ENCODE measurements at regions not wholly inside any gene's neighbourhood (a gene's known extent, or its start where the extent isn't known, plus 50 kb on each side); places are given as distances from the start of the nearest gene placed in this dataset.
"Not testable (repeated sequence)": the region's sequence is repeated elsewhere in the genome, so short reads cannot be mapped to it uniquely, and the experiment has no call there.

DNA sequence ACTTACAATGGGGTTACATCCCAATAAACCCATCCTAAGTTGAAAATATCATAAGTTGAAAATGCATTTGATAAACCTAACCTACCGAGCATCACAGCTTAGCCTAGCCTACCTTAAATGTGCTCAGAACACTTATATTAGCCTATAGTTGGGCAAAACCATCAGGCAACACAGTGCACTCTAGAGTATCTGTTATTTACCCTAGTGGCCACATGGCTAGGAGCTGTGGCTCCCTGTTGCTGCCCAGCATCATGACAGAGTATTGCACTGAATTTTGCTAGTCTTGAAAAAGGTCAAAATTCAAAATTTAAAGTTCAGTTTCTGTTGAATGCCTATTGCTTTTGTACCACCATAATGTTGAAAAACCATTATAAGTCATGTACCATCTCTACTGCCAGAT, 482.7 kb upstream of the ZEB2 start:
- DNase-seq: no peak

DNA sequence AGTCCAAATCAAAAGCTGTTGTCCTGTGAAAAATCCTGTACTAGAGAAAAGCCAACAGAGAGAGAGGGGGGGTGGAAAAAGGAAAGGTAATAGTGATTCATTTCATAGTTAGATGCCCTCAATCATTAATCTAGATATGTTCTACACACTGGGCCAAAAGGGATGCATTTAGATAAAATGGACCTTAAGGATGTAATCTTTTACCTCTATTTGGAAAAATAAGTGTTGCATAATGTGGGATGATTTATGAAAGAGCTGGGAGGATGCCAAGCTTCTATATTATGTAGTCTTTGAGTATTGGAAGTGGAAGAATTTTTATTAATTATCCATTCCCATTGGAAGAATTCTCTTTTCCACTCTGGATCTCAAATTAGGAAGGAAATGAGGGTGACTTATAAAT, 480.5 kb upstream of the ZEB2 start:
- no peak for DNase-seq

DNA sequence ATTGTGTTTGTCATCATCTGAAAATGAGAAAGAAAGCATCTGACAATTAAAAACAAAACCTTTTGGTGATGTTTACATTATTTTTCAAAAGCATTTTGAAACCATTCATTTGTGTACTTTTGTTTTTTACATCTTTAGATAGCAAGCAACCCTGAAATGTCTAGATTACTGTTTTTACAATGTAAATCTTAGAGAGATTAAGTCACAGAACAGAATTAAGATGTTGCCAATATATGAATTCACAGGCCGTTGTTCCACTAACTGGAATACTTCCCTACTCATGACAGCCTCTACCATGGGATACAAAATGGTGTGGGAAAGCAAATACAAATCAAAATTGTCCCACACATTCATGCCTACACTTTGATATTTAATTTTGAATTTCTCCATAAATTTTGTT, 480.0 kb upstream of the ZEB2 start:
- DNase-seq: no peak

DNA sequence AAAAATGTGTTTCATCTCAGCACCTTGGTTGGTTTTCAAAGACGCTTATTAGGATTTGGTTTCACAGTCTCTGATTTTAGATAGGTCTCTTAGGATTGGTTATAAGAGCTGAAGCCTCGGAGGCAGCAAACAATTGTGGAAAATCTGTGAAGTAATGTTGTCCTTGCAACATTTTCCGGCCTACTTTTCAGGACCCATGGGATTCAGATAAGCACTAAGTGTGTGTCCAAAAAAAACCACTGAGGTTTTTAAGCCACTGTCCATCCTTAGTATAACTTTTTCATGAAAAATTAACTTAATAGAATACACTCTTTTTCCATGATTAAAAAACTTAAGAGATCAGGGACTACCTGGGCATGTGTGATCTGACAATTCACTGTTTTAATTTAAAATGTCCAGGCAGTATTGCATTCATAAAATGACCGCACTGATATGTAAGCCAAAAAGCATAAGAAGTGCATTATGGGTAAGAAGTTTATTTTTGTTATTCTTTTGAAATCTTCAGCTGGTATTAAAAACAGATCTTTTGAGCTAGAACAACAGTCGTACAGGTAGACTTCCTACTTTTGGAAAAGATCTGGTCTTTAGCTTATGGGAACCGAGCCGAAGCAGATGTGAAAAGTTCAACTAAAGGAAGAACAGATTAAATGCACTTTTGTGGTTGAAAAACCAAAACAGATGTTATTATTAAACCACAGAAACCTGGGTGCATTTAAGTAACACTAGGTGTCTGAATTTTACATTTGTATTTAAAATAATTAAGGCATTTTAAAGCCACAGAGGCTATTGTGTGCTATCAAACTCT, 479.4 kb upstream of the ZEB2 start:
- DNase-seq: no peak

DNA sequence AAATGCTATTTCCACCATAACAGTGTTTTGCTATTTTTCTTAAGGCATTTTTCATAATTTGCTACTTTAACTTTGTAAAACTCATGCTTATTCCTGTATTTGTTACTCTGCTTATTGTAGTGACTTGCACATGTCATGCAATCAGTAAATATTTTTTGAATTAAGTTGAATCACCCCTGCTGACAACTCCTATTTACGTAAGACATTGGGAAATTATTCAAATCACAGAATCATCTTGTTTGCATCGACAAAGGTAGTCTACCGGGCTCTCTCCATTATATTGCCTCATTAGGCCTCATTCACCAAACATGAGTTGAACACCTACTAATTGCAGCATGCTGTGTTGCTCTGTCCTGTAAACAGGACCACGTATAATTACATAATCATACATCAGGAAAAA, 478.5 kb upstream of the ZEB2 start:
- no peak for DNase-seq

DNA sequence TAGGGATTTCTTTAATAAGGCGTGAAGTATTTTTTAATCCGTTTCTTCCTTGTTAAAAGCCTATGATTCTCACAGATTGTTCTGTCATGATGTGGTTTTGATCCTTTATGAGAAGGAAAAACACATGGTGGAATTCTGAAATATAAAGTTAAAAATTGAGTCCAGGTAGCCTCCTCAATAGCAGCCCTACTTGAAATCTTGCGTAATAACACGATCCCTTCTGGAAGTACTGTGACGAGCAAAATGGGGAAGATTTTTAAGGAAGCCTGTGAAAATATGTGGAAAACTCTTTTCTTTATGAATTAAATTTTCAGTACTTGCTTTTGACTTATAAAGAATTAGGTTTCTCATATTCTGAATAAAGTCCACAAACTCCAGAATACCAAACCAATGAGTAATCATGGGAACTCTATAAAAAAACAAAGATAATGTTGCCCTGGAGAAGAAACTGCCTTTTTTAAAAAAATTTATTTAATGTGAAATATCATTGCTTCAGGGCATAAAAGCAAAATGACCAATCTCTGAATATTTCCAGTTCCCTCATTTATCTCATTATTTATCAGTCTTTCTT, 476.4 kb upstream of the ZEB2 start:
- DNase-seq: no peak

DNA sequence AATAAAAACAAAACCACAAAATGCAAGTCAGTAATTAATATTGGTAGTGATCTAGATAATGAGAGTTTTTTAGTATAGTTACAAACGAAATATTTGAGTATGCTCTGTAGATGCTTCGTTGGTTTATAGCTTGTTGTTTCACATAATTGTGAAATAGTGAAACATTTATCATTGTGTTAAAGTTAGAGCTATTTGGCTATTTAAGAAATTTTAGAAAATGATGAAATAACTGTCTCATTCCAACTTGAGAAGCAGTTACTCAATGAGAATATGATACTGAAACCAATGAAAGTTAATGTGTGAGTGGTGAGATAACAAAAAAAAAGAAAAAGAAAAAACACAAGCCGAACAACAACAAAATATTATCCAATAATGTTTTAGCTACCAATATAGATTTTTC, 475.6 kb upstream of the ZEB2 start:
- no peak for DNase-seq

DNA sequence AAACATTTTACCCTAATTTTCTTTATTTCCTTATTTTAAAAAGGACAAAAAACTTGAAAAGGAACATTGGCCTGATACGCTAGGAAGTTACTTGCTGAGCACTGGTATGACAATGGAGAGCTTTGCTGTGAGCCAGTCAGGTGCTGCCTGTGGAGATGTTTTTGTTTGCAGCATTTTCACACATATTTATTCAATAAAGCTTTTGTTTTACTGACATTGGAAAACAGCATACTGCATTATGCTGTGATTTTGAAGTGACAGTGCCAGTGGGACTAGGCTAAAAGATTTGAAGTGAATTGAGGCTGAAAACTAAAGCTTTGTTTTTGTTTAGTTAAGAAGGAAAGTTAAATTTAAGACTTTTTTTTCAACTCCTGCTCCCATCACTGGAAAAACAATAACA, 470.7 kb upstream of the ZEB2 start:
- no peak for DNase-seq

DNA sequence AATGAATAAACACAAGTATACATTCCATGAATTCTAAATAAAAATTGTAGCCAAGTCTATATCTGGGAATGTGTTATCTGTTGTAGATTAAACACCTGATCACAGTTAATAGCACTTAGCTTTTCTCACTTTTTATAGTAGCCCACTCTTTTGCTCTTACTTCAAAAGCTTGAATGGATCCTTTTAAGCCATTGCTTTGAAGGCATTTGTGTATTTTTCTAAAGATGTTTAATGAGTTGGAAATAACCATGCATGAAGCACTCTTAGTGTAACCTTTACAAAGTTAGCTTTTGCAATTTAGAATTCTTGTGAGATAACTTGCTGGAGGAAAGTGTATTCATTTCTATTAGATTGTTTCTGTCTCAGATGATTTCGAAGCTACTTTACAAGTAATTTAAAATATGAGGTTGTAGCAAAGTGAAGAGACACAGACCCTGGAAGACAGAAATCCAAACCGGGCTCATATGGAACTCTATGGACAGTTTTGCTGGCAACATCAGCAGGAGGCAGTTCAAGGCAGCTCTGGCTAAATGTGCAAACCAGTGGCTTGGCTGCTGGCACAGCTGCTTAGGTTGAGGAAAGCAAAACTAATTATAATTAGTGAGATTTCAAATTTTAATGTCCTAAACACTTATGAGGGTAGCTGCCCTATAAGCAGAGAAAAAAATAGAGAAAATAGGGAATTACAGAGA, 469.8 kb upstream of the ZEB2 start:
- no peak for DNase-seq

DNA sequence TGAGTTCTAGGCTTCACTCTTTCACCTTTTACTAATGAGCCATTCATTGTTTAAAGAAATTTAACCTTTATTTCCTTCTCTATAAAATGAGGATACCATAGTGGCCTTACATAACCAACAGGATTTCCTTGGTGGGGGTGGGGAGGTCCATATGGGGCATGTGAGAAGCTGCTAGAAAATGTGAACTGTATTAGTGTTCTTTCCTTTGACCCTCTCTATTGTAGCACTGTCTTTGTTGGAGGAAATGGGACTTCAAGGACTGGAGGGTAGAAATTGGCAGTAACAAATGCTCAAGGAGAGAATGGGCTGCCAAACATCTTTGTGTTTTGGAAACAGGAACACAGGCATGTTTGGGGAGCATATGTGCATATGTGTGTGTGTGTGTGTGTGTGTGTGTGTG, 468.7 kb upstream of the ZEB2 start:
- no peak for DNase-seq

DNA sequence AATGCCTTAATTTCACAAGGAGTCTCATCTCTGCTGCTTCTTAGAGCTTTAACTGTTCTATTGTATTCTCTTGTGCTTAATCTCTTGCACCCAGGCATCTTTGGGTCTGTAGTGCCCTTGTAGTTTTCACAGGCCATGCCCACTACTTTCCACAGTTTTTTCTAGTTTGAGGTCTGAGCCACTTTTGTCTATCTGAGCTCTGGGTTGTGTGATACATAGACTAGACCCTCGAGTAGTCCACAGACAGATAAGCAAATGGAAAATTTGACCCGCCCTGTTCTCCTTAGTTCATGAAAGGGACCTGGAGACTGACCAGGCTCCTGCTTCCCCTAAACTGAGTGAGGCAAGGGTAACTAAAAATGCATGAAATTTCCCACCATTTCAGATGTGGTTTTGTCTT, 466.8 kb upstream of the ZEB2 start:
- DNase-seq: no peak

DNA sequence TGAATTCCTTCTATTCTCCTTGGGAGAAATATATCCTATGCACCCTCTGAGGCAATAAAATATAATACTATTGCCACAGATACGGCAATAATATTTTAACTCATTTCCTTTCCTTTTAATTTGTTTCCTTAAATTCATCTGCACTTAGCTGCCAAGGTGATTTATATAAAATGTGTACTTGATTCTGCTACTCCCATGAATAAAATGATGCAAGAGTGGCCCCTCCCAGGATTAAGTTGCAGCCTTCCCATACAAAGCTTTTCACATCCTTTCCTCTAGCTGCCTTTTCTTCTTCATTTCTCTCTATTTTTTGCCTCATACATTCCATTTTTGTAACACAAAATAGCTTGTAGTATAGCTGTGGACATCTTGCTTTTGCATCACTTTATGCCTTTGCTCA, 464.1 kb upstream of the ZEB2 start:
- no peak for DNase-seq

DNA sequence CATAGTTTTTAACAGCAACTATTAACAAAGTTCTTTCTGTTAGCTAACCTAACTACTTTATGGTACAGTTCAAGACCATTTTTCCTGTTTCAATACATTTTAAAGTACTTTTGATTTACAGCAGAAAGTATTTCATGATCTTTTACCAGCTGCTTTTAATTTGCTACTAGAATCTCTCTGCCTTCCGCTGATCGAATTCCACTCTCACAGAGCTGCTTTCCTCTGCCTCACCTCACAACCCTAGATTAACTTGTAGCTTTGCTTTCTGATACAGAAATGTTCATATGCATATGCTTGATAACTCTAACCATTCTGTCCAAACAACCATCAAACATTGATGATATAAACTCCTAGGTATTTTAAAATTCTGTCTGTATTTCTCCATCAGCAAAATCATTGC, 463.2 kb upstream of the ZEB2 start:
- no peak for DNase-seq

DNA sequence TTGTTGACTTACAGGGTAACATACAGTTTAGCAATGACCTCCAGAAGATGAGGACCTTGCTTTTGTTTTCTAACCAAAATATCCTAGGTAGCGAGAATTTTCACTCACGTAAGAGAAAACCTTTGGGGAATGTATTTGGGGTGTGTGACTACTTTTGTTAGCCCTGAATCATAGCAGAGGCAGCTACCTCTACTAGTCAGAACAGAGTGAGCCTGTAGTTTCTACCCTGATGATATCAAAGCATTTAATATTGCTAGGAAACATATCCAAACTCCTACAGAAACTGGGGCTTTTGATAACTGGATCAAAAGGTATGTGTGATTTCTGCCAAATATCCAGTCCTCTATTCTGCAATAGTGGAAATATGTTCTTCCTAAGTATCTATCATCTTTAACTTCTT, 462.6 kb upstream of the ZEB2 start:
- DNase-seq: no peak

DNA sequence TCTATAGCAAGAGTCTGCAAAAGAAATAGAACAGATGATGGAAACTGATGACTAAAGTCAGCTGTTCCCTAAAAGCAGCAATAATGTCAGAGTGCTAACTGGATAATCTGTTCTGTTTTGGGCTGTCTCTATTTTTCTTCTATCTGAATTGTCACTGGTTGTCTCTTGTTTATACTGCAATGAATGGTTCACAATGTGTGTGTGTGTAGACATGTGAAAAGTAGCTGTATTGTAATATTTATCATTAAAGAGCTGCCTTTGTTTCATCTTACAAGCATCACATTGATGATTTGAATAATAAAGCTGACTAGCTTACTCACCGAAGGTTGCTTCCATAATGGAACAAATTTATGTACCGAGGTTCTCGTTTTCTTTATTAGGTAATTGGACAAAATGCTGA, 456.0 kb upstream of the ZEB2 start:
- no peak for DNase-seq

DNA sequence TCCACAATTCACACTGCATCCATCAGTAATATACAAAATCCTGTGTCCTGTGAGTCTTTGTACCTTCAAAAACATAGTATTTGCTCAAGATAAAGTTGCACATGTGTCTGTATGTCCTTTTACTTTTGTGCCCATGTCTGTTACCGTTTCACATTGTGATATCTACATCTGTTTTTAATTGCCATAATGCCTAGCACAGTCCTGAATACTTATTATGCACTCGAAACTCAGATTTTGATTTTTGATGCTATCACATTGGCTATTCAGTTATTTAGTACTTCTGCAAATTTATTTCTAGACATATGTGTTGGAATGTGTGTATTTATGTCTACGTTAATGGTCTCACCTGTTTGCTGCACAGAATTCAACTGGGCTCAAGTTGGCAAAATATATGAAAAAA, 452.8 kb upstream of the ZEB2 start:
- no peak for DNase-seq

DNA sequence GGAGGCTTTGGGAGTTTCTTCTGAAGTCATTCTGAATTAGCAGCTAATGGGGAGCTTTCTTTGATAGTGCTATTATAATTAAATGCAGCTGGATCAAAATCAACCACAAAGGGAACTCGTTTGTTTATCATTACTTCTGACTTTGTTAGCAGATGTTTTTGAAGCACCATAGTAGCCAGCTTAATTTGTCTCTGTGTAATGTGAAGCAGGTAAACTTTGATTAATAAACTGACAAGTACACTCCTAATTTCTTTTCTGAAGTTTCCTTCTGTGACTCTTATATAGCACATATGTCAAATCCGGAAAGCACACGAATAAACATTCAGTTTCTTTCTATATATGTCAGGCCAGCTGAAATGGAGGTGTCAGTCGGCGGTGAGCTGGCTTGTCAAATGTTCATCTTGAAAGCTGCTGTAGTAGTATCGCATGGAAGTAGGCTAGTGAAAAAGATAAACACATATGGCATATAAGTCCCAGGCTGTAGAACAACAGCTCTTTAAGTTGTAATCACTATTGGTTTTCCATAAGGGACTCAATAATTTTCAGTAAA, 451.9 kb upstream of the ZEB2 start:
- DNase-seq: no peak

DNA sequence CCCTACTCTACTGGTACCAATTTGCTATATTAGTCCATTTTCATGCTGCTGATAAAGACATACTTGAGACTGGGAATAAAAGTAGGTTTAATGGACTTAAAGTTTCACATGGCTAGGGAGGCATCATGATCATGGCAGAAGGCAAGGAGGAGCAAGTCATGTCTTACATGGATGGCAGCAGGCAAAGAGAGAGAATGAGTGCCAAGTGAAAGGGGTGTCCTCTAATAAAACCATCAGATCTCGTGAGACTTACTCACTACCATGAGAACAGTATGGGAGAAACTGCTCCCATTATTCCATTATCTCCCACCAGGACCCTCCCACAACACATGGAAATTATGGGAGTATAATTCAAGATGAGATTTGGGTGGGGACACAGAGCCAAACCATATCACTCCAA, 450.5 kb upstream of the ZEB2 start:
- DNase-seq: not testable (repeated sequence)

DNA sequence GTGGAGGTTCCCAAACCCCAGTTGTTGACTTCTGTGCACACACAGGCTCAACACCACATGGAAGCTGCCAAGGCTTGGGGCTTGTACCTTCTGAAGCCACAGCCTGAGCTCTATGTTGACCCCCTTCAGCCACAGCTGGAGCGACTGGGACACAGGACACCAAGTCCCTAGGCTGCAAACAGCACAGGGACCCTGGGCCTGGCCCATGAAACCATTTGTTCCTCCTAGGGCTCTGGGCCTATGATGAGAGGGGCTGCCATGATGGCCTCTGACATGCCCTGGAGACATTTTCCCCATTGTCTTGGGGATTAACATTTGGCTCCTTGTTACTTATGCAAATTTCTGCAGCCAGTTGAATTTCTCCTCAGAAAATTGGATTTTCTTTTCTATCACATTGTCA, 449.6 kb upstream of the ZEB2 start:
- not testable (repeated sequence) for DNase-seq

DNA sequence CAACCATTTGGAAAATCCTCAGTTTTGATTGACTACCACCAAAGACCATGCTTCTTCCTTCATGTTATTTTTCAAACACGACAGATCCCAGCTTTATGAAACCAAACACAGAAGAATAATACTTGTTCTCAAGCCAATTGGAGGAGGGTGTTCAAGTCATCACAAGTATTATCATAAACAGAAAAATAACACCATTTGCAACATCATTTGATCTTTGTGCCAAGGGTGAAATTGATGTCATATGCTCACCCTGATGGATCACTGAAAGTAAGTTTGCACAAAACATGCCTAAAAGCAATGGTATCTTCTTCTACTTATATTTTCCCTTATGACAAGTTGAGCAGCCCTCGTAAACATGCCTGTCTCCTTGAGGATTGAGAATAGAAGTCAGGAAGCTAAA, 448.0 kb upstream of the ZEB2 start:
- no peak for DNase-seq

DNA sequence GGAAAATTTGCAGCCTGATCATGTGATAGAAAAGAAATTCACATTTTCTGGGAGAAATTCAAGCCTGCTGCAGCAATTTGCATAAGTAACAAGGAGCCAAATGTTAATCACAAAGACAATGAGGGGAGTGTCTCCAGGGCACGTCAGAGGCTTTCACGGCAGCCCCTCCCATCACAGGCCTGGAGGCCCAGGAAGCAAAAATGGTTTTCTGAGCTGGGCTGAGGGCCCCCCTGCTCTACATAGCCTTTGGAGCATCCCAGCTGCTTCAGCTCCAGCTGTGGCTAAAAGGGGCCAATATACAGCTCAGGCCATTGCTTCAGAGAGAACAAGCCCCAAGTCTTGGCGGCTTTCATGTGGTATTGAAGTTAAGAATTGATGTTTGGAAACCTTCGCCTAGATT, 445.3 kb upstream of the ZEB2 start:
- no peak for DNase-seq

DNA sequence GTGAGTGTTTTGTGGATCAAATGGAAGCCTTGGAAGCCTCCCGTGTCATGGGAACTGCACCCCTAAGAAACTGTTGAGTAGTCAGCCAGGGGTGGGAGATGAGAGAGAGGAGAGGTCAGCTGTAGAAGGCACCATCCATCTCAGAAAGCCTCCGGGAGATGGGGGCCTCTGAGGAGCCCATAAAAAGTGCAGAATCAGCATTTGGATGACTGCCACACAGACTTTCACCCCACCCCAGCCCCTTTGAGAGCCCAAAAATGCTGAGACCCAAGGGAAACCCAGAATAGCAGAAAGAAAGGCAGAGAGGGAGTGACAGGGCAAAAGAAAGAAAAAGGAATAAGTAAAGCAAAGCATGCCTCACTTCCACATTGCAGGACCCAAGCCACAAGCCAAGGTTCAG, 443.1 kb upstream of the ZEB2 start:
- DNase-seq: no peak

DNA sequence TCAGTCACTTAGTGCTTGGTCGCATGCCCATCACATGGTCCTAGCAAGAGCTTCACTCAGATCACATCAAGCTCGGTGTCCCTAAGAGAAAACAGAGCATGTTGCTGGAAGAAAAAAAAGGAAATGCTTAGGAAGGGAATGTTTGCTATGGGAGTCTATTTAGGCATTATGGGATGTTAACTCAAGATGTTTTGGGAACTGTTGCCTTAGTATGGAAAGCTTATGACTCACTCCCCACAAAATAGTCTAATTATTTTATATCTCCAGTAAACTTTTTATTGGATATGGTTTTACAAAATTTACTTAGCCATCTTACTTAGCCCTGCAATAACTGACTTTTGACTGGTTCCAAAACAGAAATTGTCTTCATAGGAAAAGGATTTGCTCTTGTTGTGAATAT, 439.5 kb upstream of the ZEB2 start:
- no peak for DNase-seq

DNA sequence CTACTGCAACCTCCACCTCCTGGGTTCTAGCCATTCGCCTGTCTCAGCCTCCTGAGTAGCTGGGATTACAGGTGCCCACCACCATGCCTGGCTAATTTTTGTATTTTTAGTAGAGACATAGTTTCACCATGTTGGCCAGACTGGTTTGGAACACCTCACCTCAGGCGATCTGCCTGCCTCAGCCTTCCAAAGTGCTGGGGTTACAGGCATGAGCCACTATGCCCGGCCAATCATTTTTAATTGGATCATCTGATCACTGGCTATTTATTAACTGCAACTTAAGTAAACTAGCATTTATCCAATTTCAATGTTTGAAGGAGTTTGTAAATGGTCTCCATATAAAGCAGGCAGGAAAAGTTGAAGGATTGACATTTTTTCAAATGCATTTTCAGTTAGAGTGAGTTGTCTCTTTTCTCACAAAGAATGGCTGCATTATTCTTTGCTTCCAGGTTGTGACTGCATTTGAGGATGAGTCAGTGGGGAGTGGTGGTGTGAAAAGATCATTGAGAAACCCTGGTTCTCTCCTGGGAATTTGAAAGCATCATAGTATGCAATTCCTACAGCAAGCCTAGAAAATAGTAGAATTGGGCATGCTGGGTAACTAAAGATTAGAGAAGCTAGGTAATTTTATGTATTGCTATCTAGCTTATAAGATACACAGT, 431.1 kb upstream of the ZEB2 start:
- DNase-seq: no peak

Measured in NCI-H748 treated with DMSO at 0.1 percent for 48 hours (cell line).